Stimulated activated naive CD8-positive, alpha-beta T cell treated with anti-CD3 and anti-CD28 coated beads, Interleukin-15, Interleukin-2, amounts not matched to agents 100 U/mL and 50 U/mL, for 24 hours (primary cell): ENCODE measurements at regions not wholly inside any gene's neighbourhood (a gene's known extent, or its start where the extent isn't known, plus 50 kb on each side); places are given as distances from the start of the nearest gene placed in this dataset.
A peak's percentile ranks its signal among the peaks of the same experiment; 100 is the strongest.

Experiments used
- ATAC-seq: fragments of 150-1000 bp; cut with Tn5 transposase; one replicate; pipeline ENCODE4 v1.10.0; 2021
- DNase-seq: peaks from one replicate; pipeline ENCODE4 v3.0.0; 2021

DNA sequence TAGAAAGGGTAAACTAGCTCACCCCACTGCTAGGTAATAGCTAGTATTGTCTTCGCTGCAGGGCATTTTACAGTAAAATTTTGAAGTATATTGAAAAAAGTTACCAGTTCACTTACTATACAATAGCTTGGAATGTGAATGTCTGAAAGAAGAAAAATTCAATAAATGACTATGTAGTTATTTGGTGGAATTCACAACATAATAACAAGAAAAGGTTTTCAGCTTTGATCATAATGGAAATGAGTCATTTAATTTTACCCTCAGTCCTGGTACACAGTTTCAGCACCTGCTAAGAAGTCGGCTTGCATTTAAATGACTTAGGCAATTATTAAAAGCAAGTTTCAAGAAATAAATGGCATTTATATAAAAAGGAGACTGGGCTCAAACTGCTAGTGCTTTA is 90.4 kb downstream of the NUP35 start:
- DNase-seq (no peak), ATAC-seq (no peak)

DNA sequence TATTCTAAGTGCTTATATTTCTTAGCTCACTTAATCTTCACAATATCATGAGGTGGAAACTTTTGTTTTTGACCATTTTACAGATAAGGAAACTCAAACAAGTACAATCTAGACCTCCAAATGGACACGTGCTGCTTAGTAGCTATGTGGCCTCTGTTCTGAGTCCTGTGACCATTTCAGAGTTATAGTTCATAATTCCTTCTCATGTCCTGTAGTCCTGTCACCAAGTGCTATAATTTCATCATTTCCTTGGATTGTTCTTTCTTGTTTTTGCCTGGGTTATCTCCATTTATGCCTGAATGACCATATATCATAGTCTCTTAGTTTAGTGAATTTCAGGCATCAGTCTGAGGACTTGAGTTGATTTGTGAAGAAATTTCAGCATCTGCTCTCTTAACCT is 91.7 kb downstream of the NUP35 start:
- ATAC-seq (no peak), DNase-seq (no peak)

GRCh38 chr2:183219888-183220287 is 95.6 kb downstream of the NUP35 start:
- DNase-seq (no peak), ATAC-seq (no peak)

DNA sequence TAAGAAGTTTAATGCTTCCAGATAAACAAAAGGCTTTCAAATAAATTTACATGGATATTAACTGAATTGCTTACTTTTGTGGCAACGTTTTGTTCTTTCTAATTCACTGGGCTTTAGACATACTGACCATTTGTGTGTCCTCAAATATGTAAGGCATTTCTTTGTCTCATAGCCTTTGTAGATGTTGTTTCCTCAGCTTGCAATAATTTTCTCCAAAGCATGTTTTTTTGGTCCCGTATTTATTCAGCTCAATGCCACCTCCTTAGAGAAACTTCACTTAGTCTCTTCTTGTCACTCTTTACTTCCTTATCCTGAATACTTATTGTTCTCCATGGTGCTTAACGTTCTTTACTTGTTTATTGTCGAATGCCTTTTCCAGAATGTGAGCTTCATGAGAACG is 98.5 kb downstream of the NUP35 start:
- ATAC-seq (no peak), DNase-seq (no peak)

DNA sequence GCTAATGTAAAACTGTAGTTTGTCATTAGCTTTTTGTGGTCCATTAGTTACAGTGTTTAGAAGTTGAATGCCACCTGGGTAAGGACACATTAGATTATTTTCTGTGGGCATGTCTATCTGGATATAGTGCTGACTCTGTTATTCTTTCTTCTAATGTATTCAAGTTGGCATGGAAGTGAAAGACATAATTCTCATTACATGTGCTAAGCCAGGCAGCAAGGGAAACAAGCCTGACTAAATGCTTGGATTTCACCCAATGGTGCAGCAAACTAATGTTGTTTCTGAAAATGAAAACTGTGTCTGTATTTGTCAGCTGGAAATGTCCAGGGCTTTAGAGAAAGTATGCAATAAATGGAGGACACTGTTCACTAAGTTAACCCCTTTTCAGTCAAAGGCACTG is 100.7 kb downstream of the NUP35 start:
- ATAC-seq (no peak), DNase-seq (no peak)

- DNase-seq (no peak), ATAC-seq (no peak)
These were observed 102.9 kb downstream of the NUP35 start for GRCh38 chr2:183227176-183227575.

- DNase-seq = peak; percentile 4
- ATAC-seq = peak; percentile 86
These were observed 105.1 kb downstream of the NUP35 start for GRCh38 chr2:183229386-183229785.

DNA sequence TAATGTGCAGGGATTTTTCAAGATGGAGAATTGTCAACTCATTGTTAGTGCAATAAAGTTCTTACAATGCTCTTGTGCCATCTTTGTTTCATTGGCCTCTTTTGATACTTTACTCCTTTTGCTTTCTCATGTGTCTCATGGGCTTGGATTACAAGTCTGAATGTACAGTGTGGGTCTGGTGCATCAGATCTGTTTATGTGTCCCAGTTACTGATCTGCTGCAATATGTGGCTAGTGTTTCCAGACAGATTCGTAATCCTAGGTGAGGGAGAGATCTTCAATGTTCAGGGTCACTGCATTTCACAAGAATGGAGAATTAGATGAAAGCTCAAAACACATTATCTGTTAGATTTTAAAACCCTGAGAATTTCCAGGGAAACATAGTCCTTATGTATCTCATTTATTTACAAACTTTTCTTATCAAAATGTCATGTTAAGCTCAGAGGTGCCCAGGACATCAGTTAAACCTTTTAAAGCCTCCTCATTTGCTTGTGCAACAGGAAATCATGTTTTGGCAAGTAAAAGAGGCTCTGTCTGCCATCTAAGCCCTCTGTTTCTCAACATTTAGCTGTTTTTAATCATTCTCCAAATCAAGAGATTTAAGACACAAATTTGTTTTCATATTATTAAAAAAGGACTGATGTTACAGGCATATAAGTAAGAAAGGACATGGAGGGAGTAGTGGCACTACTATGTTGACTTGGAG is 108.1 kb downstream of the NUP35 start:
- ATAC-seq (no peak), DNase-seq (no peak)

- DNase-seq (no peak), ATAC-seq (no peak)
These were observed 118.7 kb downstream of the NUP35 start for GRCh38 chr2:183242937-183243336.

DNA sequence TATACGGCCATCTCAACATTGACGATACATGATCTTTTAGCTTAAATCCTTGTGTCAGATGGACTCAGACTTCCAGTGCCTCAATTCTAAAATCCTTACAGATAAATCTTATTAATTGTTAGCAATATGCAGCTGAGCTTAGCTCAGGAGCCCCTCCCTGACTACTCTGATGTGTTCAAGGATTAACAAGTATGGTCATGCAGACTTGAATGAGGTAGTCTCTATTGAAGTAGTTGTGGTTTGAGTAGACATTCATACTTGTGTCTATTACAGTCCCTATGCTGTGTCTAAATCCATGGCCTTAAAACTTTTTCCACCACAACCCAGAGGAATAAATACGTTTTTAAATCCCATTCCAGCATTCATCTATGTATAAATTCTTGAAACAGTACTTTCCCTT is 119.5 kb downstream of the NUP35 start:
- ATAC-seq (no peak), DNase-seq (no peak)

DNA sequence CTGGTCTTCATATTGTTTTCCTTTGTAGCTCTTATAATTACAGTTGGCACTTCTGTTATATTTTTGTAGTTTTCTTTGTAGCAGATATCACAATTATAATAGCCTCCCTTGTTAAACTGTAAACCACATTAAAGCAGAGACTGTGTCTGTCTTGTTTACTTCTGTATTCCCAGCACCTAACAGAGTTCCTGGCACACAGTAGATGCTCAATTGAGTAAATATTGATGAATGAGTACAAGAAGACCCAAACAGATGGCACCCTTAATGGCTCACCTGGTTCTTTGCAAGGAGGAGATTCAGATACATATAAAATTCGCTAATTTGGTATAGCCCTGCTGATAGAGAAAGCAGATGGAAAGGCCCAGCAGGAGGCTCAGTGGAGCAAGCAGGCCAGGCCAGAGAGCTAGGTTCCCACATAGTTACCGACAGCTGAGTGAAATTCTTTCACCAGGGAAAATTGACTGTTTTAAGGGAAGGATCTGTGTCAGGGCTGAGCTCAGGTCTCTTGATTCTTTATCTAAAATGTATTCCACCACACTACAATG is 120.1 kb downstream of the NUP35 start:
- DNase-seq (no peak), ATAC-seq (no peak)

DNA sequence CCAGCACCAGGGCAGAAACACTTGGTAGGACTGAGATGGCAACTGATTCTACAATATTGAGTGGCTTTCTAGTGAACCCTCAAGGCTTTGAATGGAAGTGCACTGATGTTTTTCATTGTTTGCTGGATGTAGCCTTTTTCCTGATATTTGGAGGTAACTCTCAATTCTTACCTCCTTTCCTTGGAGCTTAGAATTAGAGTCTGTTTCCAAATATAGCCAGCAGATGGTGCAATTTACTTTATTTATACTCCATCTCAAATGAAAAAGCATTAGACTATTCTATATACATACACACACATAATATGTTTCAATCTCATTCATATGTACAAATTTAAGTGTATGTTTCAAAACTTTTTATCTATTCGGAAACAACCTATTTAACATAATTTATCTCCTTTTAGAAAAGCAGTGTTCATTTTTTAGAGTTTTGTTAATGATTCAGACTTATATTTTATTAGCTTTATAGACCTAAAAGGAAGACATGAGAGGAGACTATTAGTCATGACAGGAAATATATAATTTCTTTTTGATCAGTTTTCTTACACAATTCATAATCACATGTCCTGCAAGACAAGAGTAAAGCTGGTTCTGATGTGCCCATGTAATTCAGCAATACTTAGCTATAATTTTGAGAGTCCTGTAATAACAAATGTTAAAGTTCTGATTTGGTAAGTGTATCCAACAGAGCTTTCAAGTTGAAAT is 124.8 kb downstream of the NUP35 start:
- no peak for ATAC-seq
- DNase-seq = no peak

DNA sequence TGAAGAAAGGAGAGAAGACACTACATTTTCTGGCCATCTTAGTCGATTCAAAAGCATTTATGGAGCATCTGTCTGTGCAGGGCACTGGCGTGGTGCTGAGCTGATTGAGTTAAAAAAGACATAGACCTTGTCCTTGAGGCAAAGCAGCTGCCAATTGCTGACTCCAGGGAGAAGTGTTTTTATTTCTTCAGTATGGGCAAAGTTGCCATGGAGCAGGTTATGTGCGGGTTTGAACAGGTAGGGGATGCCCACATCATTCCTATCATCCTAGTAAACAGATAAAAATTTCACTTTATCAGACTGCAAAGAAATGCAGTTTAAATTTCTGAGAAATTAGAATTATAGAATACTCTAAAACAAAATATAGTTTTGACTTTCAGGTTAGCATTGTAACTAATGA is 125.8 kb downstream of the NUP35 start:
- no peak for DNase-seq
- ATAC-seq = no peak

GRCh38 chr2:183250472-183250871 is 126.2 kb downstream of the NUP35 start:
- DNase-seq (no peak), ATAC-seq (no peak)

- DNase-seq (no peak), ATAC-seq (no peak)
These were observed 129.3 kb downstream of the NUP35 start for GRCh38 chr2:183253441-183254130.

DNA sequence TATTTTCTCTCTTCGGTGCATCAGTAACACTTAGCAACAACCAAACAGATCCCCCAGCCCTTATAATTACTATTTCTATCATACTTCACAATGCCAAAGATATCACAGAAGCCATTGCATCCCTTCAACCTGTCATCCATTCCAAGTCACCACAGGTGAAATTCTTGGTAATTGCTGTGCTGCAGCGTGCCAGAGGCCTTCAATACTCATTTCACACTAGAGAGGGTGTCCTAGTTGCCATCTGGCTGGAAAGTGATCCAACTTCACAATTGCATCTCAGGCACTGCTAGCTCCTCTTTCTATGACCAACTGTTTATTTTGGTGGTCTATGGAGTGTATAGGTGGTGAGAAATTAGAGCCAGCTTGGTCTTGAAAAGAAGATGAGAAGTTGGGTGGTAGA is 131.2 kb downstream of the NUP35 start:
- DNase-seq = no peak
- ATAC-seq = no peak

DNA sequence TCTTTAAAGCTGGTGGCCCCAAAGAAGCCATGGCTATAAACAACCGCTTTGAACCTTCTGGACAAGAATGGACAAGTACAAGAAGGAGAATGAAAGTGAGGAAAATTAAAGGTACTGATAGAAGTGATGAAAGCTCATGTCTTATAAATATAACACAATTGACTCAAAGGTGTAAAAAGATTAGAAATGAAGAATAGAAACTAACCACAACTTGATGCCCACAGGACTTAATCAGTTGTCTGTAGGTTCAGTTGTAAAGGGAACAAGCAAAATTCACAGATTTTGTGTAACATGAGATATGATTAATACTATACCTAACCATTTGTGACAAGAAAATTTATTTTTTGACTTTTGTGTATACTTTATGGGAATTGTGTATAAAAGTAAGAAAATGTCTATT is 135.7 kb downstream of the NUP35 start:
- no peak for ATAC-seq

GRCh38 chr2:183260527-183260926 is 136.3 kb downstream of the NUP35 start:
- no peak for ATAC-seq
- DNase-seq = no peak

More for the DNA sequence above, 135.7 kb downstream of the NUP35 start:
- DNase-seq = no peak

- DNase-seq = no peak
- no peak for ATAC-seq
These were observed 140.8 kb downstream of the NUP35 start for GRCh38 chr2:183264890-183265535.

GRCh38 chr2:183267148-183267827 is 143.0 kb downstream of the NUP35 start:
- no peak for DNase-seq
- ATAC-seq = no peak

DNA sequence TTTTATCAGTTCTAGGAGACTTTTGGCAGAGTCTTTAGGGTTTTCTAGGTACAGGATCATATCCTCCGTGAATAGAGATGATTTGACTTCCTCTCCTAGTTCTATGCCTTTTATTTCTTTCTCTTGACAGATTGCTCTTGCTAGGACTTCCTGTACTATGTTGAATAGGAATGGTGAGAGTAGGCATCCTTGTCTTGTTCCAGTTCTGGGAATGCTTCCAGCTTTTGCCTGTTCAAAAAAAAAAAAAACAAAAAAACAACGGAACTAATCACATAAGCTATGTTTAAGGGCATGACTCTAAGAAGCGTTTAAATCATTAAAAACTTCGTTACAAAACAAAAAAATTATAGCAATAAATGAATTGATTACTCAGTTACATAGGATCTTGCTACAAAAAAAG is 145.7 kb downstream of the NUP35 start:
- DNase-seq (no peak), ATAC-seq (no peak)

- ATAC-seq = no peak
- DNase-seq = no peak
These were observed 159.0 kb downstream of the NUP35 start for GRCh38 chr2:183283209-183283608.
